GM21367 (cell line): ENCODE measurements at regions not wholly inside any gene's neighbourhood (a gene's known extent, or its start where the extent isn't known, plus 50 kb on each side); places are given as distances from the start of the nearest gene placed in this dataset.
"Not testable (repeated sequence)": the region's sequence is repeated elsewhere in the genome, so short reads cannot be mapped to it uniquely, and the experiment has no call there.

Experiments used
- ATAC-seq: cut with Tn5 transposase; IDR thresholded peaks from one replicate; pipeline ENCODE4 v1.9.1; 2021; ENCODE audit not compliant: unreplicated experiment

DNA sequence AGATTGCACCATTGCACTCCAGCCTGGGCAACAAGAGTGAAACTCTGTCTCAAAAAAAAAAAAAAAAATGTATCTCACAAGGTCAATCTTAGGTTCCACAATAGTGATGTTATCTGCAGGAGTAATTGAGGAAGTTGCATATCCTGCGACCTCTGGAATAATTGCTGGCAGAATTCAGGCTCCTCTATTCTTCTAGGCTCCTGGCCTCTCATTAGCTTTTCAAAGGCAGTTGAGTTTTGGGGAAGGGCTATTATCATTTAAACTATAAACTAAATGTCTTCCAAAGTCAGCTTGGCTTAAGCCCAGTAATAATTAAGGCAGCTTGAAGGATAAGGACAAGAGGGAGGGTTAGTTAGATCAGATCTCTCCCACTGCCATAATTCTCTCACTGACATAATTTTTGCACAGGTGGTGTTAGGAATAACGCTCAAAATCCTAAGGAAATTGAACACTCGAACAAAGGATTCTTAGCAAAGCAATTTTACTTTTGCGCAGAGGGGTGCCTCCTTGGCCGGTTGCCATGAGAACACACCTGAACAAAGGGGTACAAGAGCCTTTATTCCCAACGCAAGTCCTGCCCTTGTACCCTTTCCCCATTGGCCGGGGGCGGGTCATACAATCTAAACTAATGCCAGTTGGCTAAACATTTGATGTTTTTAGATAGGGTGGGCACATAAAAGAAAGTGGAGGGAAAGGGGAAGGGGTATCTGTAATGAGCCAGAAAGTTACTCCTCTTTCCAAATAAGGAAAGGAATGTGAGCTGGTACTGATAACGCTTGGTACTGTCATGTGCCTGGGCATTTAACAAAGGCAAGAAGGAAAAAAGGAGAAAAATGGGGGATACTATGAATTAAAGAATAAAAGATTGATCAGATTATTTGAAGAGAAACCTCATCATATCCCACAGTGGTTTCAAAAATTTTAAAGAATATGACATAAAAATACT is 106.4 kb upstream of the CCNG1 start:
- ATAC-seq = no peak

DNA sequence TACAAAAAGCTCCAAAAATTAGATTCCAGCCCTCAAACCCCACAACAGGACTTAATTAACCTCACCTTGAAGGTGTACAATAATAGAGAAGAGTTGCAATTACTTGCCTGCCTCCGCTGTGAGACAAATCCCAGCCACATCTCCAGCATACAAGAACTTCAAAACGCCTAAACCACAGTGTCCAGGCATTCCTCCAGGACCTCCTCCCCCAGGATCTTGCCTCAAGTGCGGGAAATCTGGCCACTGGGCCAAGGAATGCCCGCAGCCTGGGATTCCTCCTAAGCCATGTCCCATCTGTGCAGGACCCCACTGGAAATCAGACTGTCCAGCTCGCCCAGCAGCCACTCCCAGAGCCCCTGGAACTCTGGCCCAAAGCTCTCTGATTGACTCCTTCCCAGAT is 101.3 kb upstream of the CCNG1 start:
- not testable (repeated sequence) for ATAC-seq

DNA sequence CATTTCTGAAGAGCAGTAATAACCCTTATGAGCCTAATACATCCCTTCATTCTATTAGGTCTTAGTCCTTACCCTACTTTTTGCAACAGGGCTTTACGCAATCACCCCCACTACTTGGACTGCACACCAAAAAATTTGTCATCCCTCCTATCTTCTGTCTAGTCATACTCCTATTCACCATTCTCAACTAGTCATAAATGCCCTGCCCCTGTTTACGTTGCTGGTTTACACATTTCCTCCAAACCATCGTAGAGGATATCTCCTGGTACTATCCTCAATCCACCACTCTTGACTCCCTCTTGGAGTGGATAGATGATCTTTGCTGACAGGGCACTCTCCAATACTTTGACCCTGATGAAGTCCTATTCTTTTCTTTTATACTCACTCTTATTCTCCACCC is 98.2 kb upstream of the CCNG1 start:
- ATAC-seq = no peak

GRCh38 chr5:163340378-163340777 is 97.0 kb upstream of the CCNG1 start:
- not testable (repeated sequence) for ATAC-seq

DNA sequence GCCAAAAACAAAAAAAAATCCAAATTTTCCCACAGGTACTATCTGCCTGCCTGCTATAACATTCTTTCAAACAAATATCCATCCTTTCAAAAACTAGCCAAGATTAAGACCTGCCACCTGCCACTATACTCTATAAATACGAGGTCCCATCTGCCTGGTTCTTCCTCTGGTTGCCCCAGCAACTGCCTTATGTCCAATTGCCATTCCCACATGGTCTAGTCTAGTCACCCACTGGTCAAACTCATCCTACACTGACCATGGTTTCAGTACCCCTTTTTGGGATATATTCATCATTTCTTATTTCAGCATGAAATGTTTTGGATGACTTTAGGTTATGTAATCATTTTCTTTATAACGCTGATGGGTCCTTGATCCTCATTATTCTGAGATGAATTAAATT is 95.1 kb upstream of the CCNG1 start:
- no peak for ATAC-seq

- no peak for ATAC-seq
Observed at GRCh38 chr5:163345216-163345615, 92.2 kb upstream of the CCNG1 start.

DNA sequence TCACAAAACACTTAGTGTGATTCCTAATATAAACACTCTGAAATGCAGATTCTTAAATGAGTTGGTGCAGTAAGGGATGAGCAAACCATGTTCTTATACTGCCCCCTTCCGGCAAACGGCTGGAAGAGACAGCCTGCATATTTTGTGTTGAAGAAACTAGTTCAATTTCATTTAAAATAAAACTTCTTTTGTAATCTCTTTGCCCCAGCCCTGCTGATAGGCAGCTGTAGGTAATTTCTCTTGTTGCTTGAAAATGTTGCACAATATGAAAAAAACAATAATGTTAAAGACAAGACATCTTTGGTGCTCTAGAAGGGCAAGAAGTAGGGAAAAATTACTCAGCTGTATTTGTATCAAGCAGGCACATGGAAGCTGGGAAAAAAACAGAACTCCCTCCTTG is 89.7 kb upstream of the CCNG1 start:
- peak; percentile 73 for ATAC-seq

GRCh38 chr5:163350083-163350482 is 87.3 kb upstream of the CCNG1 start:
- ATAC-seq = no peak

DNA sequence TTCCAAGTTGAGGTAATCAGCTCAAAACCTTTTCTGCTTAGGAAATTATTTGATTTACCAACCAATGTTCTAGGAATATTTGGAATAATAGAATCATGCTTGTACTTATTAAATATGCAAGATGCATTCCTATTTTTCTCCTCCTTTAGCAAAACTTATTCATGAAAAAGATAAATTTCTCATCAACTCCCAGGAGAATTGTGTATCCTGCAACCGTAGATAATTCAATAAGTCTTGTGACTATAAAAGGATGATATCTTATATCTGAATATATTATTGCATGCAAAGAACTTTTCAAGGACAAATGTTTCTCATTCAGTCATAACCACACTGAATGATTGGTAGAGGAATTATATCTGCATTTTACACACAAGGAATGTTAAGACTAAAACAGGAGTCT is 84.9 kb upstream of the CCNG1 start:
- no peak for ATAC-seq

GRCh38 chr5:163355811-163356210 is 81.6 kb upstream of the CCNG1 start:
- ATAC-seq = not testable (repeated sequence)

- no peak for ATAC-seq
Observed at GRCh38 chr5:163357636-163358035, 79.8 kb upstream of the CCNG1 start.

DNA sequence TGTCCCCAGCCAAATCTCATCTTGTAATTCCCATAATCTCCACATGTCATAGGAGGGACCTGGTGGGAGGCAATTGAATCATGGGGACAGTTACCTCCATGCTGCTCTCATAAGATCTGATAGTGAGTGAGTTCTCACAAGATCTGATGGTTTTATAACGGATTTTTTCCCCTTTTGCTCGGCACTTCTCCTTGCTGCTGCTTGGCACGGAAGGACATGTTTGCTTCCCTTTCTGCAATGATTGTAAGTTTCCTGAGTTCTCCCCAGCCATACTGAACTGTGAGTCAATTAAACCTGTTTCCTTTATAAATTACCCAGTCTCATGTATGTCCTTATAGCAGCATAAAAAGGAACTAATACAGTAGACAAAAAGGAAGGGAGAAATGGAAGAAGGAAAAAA is 76.7 kb upstream of the CCNG1 start:
- no peak for ATAC-seq

DNA sequence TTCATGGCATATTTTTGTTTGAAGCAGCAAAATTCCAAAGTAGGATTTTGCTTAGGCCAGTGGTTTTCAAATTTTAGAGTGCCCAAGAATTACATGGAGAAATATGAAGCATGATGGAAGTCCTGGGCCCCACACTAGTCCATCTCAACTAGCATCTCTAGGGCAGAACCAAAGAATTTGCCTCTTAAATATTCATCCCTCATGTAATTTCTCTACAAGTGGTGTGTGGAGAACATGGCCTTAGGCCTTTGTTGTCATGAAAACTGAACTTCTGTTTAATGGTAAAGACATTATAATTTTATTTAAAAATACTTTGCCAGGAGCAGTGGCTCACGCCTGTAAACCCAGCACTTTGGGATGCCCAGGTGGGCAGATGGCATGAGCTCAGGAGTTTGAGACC is 75.9 kb upstream of the CCNG1 start:
- no peak for ATAC-seq

GRCh38 chr5:163362840-163363371 is 74.5 kb upstream of the CCNG1 start:
- no peak for ATAC-seq

DNA sequence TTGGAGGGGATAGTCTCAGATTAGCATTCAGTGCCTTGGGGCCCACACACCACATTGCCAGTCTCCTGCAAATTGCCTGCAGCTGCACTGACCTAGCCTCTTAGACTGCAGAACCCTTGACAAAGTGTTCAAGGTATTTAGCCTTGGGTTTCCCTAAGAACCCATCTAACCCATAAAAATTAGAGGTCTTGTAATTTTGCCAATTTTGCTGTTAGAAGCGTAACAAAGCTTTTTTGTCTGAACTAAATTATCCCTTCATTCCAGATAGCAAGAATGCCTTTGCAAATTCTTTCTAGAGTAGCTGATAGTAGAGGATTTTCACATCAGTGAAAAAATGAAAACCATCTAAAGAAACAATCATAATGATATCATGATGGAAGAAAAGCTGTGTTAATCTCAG is 74.0 kb upstream of the CCNG1 start:
- ATAC-seq = no peak

DNA sequence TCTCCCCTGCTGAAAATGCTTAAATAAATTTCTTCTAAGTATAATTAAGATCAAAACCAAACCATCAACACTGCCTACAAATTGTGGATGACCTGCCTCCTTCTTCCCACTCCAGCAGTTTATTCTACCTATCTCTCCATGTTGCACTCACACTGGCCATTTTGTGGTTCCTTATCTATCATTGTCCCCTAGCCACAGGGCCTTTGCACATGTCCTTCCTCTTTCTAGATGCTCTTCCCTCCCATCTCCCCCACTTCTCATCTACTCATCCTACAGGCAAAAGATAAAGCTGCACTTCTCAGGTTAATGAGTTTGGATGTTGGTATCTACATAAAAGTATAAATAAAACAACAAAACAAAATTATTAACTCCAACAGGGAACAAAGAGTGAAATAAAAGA is 70.6 kb upstream of the CCNG1 start:
- ATAC-seq = no peak

DNA sequence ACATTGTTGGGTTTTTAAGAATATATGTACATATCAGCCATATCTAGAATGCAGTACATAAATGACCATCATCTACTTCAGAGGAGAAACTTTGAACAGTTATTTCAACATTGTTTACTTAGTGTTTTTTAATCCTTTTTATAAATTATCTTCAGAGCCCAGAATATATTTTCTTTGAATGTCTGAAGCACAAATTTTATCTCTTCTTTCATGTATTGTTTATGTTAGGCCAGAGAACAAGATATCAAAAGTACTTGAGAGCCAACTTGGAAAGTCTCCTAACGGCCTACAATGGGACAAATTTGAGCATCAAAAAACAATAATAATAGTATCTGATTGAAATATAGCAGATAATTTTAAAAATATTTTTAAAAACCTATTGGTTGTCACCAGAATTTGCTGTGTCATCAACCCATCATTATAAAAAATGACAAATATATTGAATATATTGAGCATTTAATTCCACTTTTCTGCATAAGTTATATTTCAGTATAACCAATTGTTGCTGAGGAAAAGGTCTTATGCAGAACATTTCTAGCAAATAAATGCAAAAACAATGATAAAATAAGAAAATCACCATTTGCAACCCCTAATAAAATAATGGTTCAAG is 67.5 kb upstream of the CCNG1 start:
- no peak for ATAC-seq

DNA sequence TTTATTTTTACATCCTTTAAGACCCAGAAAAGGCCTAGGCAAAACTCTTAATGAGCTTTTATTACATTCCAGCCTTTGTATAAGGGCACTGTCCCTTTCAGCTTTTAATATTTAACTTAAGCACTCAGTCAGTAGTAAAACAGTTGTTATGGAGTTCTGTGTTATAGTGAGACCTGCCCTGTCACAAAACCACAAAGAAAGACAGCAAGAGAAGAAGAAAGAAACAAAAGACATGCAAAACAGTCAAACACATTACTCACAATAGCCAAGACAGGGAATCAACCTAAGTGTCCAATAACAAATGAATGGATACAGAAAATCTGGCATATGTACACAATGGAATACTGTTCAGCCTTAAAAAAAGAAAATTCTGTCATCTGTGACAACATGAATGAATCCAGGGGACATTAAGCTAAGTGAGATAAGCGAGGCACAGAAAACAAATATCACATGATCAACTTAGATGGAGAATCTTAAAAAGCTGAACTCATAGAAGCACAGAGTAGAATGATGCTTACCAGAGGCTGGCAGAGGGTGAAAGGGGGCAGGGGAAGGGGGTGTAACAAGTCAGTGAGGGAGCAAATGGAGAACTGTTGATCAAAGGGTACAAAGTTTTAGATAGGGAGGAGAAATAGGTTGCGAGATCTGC is 63.8 kb upstream of the CCNG1 start:
- ATAC-seq = no peak

DNA sequence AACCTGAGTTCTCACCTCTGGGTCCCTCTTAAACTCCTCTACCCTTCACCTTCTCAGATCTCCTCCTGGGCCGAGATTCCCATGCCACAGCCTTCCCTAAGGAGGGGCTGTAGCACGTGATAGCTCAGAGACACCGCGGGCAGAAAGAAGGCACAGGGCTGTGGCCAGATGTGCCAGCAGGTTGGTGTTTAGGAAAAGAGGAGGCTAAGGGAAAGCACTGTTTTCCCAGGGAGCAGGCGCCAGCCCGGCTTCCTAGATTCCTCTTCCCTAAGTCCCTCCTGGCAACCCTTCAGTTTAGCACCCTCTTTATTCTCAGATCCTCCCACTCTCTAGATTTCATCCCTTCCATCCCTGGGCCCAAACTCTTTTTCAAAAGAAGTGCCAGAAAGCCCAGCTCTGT is 59.4 kb upstream of the CCNG1 start:
- ATAC-seq = no peak

- ATAC-seq = no peak
Observed at GRCh38 chr5:163379298-163380155, 57.9 kb upstream of the CCNG1 start.

GRCh38 chr5:163381832-163382231 is 55.6 kb upstream of the CCNG1 start:
- no peak for ATAC-seq
